Astrocyte of the cerebellum (primary cell): ENCODE measurements at regions not wholly inside any gene's neighbourhood (a gene's known extent, or its start where the extent isn't known, plus 50 kb on each side); places are given as distances from the start of the nearest gene placed in this dataset.

Source experiments
- DNase-seq: peaks from one replicate; pipeline ENCODE4 v3.0.0-alpha.2; 2011; ENCODE audit warnings: low read depth
- H3K4me3 ChIP-seq: 2 replicates; pipeline ENCODE4 v1.5.1; 2011; ENCODE audit warnings: mild to moderate bottlenecking, low read depth, low read length, moderate library complexity
- in situ Hi-C: cut with HindIII; loops from 2 replicates; pipeline ENCODE4 v1.10.0; 2017; ENCODE audit warnings: low sequenced_read_pairs
- TF ChIP-seq, protein P1 (sequence below): IDR thresholded peaks from 2 replicates; pipeline ENCODE4 v1.5.1; 2012; ENCODE audit warnings: low read length, low read depth, moderate library complexity, mild to moderate bottlenecking; ENCODE audit errors: missing control alignments

- in situ Hi-C loops, result no loop called here
- H3K4me3 ChIP-seq, result no peak overlapping the region
- DNase-seq, result no peak
- TF ChIP-seq, protein P1, sequence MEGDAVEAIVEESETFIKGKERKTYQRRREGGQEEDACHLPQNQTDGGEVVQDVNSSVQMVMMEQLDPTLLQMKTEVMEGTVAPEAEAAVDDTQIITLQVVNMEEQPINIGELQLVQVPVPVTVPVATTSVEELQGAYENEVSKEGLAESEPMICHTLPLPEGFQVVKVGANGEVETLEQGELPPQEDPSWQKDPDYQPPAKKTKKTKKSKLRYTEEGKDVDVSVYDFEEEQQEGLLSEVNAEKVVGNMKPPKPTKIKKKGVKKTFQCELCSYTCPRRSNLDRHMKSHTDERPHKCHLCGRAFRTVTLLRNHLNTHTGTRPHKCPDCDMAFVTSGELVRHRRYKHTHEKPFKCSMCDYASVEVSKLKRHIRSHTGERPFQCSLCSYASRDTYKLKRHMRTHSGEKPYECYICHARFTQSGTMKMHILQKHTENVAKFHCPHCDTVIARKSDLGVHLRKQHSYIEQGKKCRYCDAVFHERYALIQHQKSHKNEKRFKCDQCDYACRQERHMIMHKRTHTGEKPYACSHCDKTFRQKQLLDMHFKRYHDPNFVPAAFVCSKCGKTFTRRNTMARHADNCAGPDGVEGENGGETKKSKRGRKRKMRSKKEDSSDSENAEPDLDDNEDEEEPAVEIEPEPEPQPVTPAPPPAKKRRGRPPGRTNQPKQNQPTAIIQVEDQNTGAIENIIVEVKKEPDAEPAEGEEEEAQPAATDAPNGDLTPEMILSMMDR, result no peak
Measured at GRCh38 chr4:177123811-177124210, 185.9 kb upstream of the NEIL3 start.

- in situ Hi-C loops, result no loop called here
- H3K4me3 ChIP-seq, result no peak overlapping the region
Measured at GRCh38 chr4:177124349-177125064, 185.2 kb upstream of the NEIL3 start.

DNA sequence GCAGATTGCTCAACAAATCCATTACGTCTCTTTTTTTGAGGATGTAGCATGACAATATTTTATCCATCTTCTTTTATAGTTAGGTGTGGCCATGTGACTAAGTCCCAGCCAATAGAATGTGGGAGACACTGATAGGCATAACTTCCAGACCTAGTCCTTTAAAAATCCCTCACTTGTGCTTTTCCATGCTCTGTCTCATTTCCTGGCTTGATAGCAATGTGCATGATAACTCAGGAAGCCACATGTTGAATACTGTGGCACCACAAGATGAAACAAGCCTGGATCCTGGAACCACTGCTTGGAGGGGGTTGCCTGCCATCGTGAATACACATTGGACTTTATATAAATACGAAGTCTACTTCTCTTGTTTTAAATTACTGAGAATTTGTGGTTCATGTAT lies 184.0 kb upstream of the NEIL3 start:
- DNase-seq, result no peak
- TF ChIP-seq, protein P1, result no peak
- in situ Hi-C loops, result no loop called here
- no peak overlapping the region for H3K4me3 ChIP-seq

More at GRCh38 chr4:177124349-177125064, 185.2 kb upstream of the NEIL3 start:
- DNase-seq, result no peak
- TF ChIP-seq, protein P1, result no peak

- DNase-seq, result no peak
- in situ Hi-C loops, result no loop called here
- TF ChIP-seq, protein P1, result no peak
- H3K4me3 ChIP-seq, result no peak overlapping the region
Measured at GRCh38 chr4:177127658-177128057, 182.0 kb upstream of the NEIL3 start.

- in situ Hi-C loops, result no loop called here
- TF ChIP-seq, protein P1, result no peak
- no peak for DNase-seq
- no peak overlapping the region for H3K4me3 ChIP-seq
Measured at GRCh38 chr4:177128306-177128705, 181.4 kb upstream of the NEIL3 start.

GRCh38 chr4:177131736-177132135 lies 177.9 kb upstream of the NEIL3 start:
- no peak for DNase-seq
- in situ Hi-C loops, result no loop called here
- TF ChIP-seq, protein P1, result no peak
- H3K4me3 ChIP-seq, result no peak overlapping the region

GRCh38 chr4:177147668-177148067 lies 162.0 kb upstream of the NEIL3 start:
- TF ChIP-seq, protein P1, result no peak
- DNase-seq, result no peak
- in situ Hi-C loops, result no loop called here
- H3K4me3 ChIP-seq, result no peak overlapping the region
